Neural crest cell (in vitro differentiated cells): ENCODE measurements at regions not wholly inside any gene's neighbourhood (a gene's known extent, or its start where the extent isn't known, plus 50 kb on each side); places are given as distances from the start of the nearest gene placed in this dataset.

Experiments
- DNase-seq: peaks from one replicate; pipeline ENCODE4 v3.0.0; 2021; ENCODE audit warnings: low read depth, mixed read lengths, low spot score
- H3K27ac Mint-ChIP-seq: one replicate; pipeline ENCODE4 v1.8.0; 2021; ENCODE audit warnings: mild to moderate bottlenecking, mixed read lengths; ENCODE audit not compliant: unreplicated experiment
- H3K27me3 Mint-ChIP-seq: 2 replicates; pipeline ENCODE4 v1.8.0; 2021; ENCODE audit warnings: low read depth, mild to moderate bottlenecking, mixed read lengths
- H3K36me3 Mint-ChIP-seq: 2 replicates; pipeline ENCODE4 v1.8.0; 2021; ENCODE audit warnings: low read depth, mild to moderate bottlenecking, mixed read lengths
- H3K4me1 Mint-ChIP-seq: 2 replicates; pipeline ENCODE4 v1.8.0; 2021; ENCODE audit warnings: mixed read lengths
- H3K4me3 Mint-ChIP-seq: one replicate; pipeline ENCODE4 v1.8.0; 2021; ENCODE audit warnings: mild to moderate bottlenecking, mixed read lengths
- H3K9me3 Mint-ChIP-seq: 2 replicates; pipeline ENCODE4 v1.8.0; 2021; ENCODE audit warnings: mixed read lengths
- CTCF ChIP-seq: fragments of 200-600 bp; sonication (generic); conservative IDR thresholded peaks from 2 replicates; pipeline ENCODE4 v1.5.0; 2021; ENCODE audit warnings: antibody characterized with exemption, mild to moderate bottlenecking

- H3K27ac Mint-ChIP-seq, result peak overlapping the region; percentile 67
- no peak for TF ChIP-seq CTCF
- H3K36me3 Mint-ChIP-seq, result peaks cover 5% of the 10 kb centered on the region
- H3K4me1 Mint-ChIP-seq, result peaks cover 13% of the 10 kb centered on the region
- no peaks in the 10 kb centered on the region for H3K27me3 Mint-ChIP-seq
- H3K4me3 Mint-ChIP-seq, result no peak overlapping the region
- H3K9me3 Mint-ChIP-seq, result peaks cover 4% of the 10 kb centered on the region
- DNase-seq, result no peak
These were observed 73.9 kb upstream of the C16orf82 start for GRCh38 chr16:26992666-26993349.

- no peak overlapping the region for H3K4me3 Mint-ChIP-seq
- H3K4me1 Mint-ChIP-seq, result peaks cover 13% of the 10 kb centered on the region
- peak overlapping the region; percentile 59 for H3K27ac Mint-ChIP-seq
- DNase-seq, result no peak
- peaks cover 4% of the 10 kb centered on the region for H3K9me3 Mint-ChIP-seq
- no peaks in the 10 kb centered on the region for H3K27me3 Mint-ChIP-seq
- no peak for TF ChIP-seq CTCF
- peaks cover 5% of the 10 kb centered on the region for H3K36me3 Mint-ChIP-seq
These were observed 73.2 kb upstream of the C16orf82 start for GRCh38 chr16:26993511-26993910.

- Mint-ChIP-seq H3K9me3 (peaks cover 4% of the 10 kb centered on the region), H3K27me3 (no peaks in the 10 kb centered on the region), H3K4me3 (no peak overlapping the region), H3K4me1 (peaks cover 13% of the 10 kb centered on the region), H3K27ac (no peak overlapping the region), H3K36me3 (peaks cover 5% of the 10 kb centered on the region)
- DNase-seq, result no peak
- TF ChIP-seq CTCF, result no peak
These were observed 72.8 kb upstream of the C16orf82 start for GRCh38 chr16:26993963-26994362.

GRCh38 chr16:26995522-26995921 lies 71.2 kb upstream of the C16orf82 start:
- Mint-ChIP-seq H3K4me3 (no peak overlapping the region), H3K36me3 (peaks cover 5% of the 10 kb centered on the region), H3K4me1 (peaks cover 13% of the 10 kb centered on the region), H3K27ac (no peak overlapping the region), H3K27me3 (no peaks in the 10 kb centered on the region), H3K9me3 (peaks cover 4% of the 10 kb centered on the region)
- DNase-seq, result no peak
- TF ChIP-seq CTCF, result no peak

GRCh38 chr16:27005386-27005785 lies 61.3 kb upstream of the C16orf82 start:
- H3K27ac Mint-ChIP-seq, result no peak overlapping the region
- TF ChIP-seq CTCF, result no peak
- no peak for DNase-seq
- H3K9me3 Mint-ChIP-seq, result peaks cover 6% of the 10 kb centered on the region
- H3K4me3 Mint-ChIP-seq, result no peak overlapping the region
- no peaks in the 10 kb centered on the region for H3K36me3 Mint-ChIP-seq
- H3K4me1 Mint-ChIP-seq, result peaks cover 24% of the 10 kb centered on the region
- H3K27me3 Mint-ChIP-seq, result no peaks in the 10 kb centered on the region
